SK-N-DZ (cell line): ENCODE measurements at regions not wholly inside any gene's neighbourhood (a gene's known extent, or its start where the extent isn't known, plus 50 kb on each side); places are given as distances from the start of the nearest gene placed in this dataset.

Source experiments
- DNase-seq: peaks from one replicate; pipeline ENCODE4 v3.0.0-alpha.2; 2015; ENCODE audit warnings: low spot score

DNA sequence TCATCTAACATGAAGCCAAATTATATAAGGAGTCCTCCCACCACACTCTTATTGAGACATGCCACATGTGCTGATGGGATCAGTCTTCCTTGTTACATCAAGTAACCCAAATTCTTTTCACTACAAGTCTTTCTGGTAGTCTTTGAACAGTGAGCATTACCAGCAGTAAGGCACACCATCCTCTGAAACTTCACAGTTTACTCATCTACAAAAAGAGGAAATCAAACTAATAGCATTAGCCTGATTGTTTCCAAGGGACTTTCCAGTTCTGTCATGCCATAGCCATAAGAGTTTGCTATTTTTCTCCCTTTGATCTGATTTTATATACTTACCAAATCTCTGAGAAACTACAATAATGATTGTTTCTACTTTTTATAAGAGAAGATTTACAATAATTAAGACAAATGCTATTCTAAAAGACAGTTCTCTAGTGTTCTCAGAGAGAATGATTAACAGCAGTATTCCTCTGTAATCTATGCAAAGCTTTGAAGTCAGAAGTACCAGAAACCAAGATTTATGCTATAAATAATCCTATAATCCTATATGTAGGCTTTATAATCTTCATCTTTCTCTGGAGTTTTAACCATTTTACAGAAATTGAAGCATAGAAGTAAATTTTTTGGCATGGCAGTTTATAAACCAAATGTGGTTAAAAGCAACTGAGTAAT is 166.2 kb upstream of the ACO1 start:
- no peak for DNase-seq

DNA sequence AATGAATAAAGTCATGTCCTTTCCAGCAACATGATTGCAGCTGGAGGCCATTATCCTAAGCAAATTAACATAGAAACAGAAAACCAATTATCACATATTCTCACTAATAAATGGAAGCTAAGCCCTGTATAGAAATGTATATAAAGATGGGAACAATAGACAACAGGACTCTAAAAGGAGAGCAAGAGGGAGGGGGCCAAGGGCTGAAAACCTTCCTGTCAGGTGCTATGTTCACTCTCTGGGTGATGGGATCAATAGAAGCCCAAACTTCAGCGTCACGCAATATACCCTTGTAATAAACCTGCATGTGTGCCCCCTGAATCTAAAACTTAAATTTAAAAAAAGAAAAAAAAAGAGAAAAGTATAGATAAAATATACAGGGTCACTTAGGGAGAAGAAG is 163.7 kb upstream of the ACO1 start:
- no peak for DNase-seq

- no peak for DNase-seq
These were observed 150.0 kb upstream of the ACO1 start for GRCh38 chr9:32234451-32234850.

DNA sequence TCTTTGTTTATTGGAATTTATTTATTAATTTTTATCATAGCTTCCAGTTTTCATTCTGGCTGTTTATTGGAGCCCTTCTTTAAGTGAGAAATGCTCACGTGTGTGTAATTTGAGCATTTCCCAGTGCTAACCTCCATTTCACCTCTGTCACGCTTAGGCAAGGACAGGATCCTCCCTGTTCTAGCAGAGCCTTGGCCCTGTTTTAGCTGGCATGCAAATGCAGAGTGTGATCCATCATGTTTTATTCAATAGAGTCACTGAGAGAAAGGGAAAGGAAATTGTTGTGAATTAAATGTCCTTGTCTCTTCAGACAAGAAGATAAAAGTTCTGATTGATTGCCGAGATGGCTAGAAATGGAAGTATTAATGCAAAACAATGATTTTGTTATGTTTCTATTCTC is 137.3 kb upstream of the ACO1 start:
- no peak for DNase-seq

GRCh38 chr9:32248189-32248712 is 136.2 kb upstream of the ACO1 start:
- DNase-seq = no peak

GRCh38 chr9:32251539-32251938 is 132.9 kb upstream of the ACO1 start:
- DNase-seq = peak; percentile 70

DNA sequence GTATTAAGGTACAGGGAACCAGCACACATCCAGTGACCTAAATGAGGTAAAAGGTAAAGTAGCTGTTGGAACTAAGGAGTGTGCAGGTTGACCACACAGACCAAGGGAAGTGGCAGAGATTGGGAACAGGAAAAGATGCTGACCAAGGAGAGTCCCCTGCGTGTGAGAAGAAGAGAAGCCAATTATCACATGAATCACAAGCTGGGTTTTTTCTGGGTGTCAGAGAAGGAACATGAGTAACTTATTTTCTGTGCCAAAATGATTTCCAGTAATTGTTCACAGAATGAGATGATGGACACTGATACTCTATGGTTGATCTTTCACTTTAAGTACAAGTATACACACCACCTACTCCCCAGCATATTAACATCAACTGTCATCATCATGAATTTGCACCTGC is 130.7 kb upstream of the ACO1 start:
- DNase-seq = no peak

DNA sequence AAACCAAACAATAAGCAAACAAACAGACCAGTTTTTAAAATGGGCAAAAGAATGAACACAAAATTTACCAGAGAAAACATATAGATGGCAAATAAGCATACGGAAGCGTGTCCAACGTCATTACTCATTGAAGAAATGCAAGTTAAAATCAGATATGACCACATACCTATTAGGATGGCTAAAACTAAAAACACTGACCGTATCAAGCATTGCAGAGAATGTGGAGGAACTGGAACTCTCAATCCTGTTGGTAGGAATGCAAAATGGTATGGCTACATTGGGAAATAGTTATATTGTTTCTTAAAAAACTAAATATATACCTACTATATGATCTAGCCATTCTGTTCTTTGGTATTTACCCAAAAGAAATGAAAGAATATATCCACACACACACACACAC is 129.4 kb upstream of the ACO1 start:
- no peak for DNase-seq

DNA sequence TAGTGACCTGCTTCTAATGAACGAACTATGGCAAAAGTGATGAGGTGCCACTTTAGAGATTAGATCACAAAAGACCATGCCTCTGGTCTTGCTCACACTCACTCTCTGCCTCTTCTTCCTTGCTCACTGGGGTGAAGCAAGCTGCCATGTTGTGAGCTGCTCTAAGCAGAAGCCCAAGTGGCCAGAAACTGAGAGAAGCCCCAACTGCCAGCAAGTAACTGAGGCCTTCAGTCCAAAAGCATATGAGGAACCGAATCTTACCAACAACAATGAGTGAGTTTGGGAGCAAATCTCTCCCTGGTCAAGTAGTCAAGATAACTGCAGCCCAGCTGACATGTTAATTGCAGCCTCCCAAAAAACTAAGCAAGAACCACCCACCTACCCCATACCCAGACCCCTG is 126.0 kb upstream of the ACO1 start:
- DNase-seq = no peak

- no peak for DNase-seq
These were observed 124.1 kb upstream of the ACO1 start for GRCh38 chr9:32260151-32260862.

DNA sequence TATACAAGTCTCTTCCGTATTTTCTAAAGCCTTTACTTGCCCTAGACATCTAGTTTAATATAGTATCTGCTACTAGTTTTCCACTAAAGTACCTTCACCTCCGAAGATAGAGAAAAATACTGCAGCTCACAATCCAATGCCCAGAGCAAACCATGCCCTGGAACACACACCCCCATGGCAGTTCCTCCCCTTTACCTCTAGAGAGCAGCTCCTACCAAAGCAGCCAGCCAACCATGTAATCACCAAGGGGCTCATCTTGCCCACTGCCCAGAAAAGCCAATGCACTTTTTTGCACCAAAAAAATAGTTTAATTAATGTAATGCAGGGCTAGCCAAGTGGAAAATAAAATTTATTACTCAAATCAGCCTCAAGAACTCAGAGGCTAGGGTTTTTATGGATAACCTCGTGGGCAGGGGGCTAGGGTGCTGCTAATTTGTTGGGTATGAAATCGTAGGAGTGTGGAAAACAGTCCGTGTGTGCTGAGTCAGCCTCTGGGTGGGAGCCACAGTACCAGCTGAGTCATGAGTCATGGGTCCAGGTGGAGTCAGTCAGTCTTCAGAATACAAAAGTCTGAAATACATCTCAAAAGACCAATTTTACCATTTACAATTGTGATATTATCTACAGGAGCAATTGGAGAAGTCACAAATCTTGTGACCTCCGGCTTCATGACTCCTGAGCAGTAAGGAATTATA is 120.1 kb upstream of the ACO1 start:
- DNase-seq = no peak

GRCh38 chr9:32265037-32265436 is 119.4 kb upstream of the ACO1 start:
- DNase-seq = no peak

GRCh38 chr9:32278991-32279390 is 105.5 kb upstream of the ACO1 start:
- DNase-seq = no peak

DNA sequence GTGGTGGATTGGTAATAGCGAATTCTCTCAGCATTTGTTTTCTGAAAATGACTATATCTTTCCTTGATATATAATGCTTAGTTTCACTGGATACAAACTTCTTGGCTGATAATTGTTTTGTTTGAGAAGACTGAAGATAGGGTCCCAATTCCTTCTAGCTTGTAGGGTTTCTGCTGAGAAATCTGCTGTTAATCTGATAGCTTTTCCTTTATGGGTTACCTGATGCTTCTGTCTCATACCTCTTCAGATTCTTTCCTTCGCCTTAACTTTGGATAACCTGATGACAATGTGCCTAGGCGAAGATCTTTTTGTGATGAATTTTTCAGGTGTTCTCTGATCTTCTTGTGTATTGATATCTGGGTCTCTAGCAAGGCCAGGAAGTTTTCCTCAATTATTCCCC is 94.7 kb upstream of the ACO1 start:
- DNase-seq = no peak

- DNase-seq = no peak
These were observed 93.1 kb upstream of the ACO1 start for GRCh38 chr9:32291370-32291769.

DNA sequence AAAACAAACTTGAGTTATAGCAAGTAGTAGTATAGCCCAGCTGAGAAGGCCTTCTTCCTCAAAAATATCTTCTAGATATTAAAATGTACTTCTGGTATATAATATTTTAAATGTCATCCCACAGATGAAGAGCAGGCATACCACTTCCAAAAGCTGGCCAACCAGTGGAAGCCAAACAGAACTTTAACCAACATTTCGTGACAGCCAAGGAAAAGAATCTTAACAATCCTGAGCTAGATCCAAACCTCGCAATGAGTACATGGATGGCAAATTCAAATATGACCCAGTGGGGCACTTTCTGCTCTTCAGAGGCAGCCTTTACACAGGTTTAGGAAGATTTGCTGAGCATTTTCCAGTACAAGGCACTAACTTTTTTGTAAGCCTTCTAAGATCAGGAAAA is 91.8 kb upstream of the ACO1 start:
- DNase-seq = no peak

GRCh38 chr9:32293091-32293490 is 91.4 kb upstream of the ACO1 start:
- DNase-seq = no peak

DNA sequence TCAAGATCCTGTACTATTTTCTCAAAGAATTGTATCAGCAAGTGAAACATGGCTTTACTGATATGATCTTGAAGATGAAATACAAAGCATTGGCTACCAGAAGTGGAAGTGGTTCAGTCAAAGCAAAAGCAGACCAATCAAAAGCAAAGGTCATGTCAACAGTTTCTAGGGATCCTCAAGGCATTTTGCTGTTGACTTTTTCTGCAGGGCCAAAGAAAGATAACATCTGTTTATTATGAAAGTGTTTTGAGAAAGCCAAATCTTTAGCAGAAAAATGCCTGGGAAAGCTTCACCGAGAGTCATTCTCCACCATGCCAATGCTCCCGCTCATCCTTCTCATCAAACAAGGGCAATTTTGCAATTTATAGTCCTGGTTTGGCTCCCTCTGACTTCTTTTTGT is 90.3 kb upstream of the ACO1 start:
- no peak for DNase-seq

- DNase-seq = no peak
These were observed 84.1 kb upstream of the ACO1 start for GRCh38 chr9:32300373-32300772.

DNA sequence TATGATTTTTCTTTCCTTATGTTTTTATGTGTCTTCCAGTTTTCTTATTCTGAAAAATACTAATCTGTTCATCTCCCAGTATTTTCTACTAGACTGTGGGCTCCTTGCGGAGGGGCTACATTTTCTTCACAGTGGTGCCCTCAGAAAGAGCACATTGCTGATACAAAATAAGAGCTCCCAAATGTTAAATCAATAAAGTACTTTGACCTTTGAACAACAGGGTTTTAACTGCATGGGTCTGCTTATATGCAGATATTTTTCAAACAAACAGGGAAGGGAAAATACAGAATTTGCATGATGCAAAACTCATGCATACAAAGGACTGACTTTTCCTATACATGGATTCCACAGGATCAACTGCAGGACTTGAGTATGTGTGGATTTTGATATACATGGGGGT is 79.9 kb upstream of the ACO1 start:
- DNase-seq = no peak

GRCh38 chr9:32306006-32306405 is 78.4 kb upstream of the ACO1 start:
- DNase-seq = no peak

GRCh38 chr9:32319312-32319929 is 65.0 kb upstream of the ACO1 start:
- DNase-seq = no peak
